GM18867 (cell line): ENCODE measurements at regions not wholly inside any gene's neighbourhood (a gene's known extent, or its start where the extent isn't known, plus 50 kb on each side); places are given as distances from the start of the nearest gene placed in this dataset.

Experiments
- ATAC-seq: cut with Tn5 transposase; IDR thresholded peaks from one replicate; pipeline ENCODE4 v1.9.1; 2021; ENCODE audit warnings: mild to moderate bottlenecking, moderate library complexity; ENCODE audit not compliant: unreplicated experiment

- ATAC-seq, result no peak
Measured at GRCh38 chr2:120912101-120912985, 176.7 kb downstream of the GLI2 start.

DNA sequence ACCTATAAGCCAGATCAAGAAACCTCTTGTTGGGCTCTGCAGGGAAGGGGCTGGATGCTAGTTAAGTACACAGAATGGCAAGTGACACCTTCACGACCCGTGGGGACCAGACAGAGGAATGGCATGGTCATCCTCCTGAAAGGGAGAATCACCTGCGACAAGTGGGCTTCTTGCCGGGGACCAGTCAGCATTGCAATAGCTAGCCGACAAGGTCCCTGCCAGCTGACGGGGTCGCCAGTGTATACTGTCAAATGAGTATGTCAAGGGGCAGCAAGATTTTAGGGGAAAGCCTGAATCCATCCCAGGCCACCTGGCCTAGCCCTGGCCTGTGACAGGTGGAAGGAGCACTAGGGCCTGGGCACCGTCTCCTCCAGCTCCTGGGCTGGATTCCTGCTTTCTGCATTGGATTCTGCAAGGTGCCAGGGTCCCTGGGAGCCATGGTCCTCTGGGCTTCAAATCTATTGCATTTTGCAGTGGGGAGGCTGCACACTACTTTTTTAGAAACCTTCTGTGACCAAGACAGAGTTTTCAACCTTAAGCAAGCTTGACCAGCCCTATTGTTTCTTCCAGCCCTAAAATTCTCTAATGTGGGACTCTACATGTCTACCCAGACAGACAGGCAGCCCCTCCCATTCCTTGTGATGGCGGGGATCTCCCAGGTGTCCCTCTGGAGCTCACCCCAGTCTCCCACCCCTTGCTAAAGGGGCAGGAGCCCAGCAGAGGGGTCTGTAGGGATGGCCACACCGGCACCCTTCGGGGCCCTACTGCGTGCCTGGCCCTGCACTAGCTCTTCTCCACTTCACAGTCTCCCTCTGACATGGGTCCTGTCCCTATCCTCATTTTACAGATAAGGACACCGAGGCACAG is 178.5 kb downstream of the GLI2 start:
- no peak for ATAC-seq

DNA sequence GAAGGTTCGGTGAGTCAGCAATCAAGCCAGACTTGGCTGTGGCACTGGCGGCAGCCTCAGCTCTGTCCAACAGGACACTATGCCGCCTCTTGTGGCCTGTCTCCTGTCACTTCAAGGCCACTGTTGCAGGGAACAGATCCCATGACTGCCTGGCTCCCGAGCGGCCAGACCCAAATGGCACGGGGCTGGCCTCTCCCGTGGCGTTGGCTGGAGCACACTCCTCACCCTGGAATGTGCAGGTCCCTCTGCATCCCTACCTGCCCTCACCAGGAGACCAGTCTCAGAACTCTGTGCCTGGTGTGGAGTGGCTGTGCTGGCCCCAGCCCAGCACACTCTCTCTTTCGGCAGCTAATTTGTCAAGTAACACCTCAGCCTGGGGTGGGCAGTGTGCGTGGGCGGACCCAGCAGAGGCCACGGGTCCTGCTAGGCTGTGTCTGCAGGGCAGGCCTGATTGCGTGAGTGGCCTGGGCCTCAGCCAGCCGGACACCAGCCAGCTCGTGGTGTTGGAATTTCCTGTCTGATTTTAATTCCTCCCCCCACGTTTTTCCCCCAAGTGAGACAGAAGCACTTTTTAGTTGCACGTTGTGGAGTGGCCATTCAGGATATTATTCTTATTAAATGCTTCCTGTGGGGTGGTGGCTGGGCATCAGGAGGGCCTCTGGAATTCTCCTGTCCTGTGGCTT is 179.3 kb downstream of the GLI2 start:
- ATAC-seq, result no peak

DNA sequence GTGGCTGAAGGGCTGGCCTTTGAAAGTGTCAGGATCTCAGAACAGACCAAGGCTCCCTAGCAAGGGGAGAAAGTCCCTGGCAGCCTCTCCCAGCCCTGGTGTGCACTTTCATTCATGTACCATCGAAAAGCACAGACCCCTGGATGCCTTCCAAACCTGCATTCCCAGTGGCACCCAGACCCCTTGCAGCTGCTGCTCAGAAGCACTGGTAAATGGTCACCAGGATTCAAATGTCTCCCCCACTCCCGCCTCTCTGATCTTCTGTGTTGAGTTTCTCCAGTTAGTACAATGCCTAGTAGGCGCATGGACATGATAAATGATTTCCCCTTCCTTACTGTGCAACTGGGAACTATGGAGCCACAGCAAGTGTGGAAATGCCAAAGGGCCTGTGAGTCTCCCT is 180.0 kb downstream of the GLI2 start:
- ATAC-seq, result no peak

DNA sequence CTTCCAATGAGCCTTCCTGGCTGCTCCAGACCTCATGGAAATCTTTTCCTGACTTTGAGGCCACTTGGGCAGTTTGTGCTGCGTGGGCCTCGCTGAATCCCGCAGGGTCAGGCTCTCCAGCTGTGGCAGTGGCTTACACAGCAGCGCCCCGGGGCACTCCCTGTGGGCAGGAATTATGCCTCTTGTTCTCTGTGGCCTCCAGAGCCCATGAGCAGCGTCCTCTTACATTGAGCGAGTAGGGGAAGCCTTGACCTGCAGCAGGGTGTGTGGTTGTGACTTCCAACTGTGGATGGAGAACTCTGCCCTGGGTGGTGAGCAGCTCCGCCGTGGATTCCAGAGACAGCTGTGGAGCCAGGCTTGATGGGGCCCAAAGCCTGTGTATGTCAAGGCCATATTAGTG is 180.8 kb downstream of the GLI2 start:
- no peak for ATAC-seq

- ATAC-seq, result no peak
Measured at GRCh38 chr2:120917886-120918285, 182.2 kb downstream of the GLI2 start.

DNA sequence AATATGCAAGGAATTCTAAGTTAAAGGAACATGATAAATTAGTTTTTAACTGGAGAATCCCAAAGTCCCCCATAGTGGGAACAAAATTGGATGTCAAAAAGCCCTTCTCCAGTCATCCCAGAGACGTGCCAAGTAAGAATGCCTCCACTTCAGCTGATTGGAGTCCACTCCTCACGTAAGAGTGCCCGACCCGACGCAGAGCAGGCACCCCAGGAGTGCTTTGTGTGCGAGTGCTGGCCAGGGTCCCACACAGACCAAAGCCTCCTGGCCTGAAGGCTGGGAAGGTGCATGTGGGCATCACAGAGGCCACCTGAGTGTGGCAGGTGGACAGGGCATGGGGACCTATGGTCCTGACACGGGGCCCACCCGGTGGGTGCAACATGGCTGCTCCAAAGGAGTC is 183.5 kb downstream of the GLI2 start:
- no peak for ATAC-seq

DNA sequence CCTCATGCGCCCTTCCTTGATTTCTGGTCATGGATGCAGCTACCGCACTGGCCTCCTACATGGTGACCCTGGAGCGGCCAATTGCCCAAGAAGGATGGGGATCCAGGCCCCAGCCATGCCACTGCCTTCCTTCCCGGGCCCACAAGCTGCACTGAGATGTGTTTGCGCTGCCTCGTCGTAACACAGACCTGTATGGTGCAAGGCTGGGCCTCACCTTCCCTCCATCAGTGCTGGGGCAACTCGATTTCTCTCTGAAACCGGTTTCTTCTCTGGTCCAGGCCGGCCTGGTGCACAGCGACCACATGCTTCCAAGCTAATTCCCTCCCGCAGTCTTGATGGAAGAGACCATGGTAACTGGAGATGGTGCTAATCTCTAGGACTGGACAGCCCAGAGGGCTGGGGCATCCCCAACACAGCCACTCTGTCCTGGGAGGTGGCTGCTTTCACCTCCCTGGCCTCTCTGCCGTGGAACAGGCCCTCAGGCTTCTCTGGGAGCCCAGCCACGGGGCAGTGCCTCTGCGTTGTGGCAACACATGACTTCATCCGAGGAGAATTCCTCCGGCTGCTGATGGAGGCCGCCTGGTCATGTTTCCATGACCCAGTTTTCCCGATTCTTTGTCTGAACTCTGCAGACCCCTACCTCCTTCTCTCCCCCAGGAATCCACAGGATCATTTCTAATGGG is 184.2 kb downstream of the GLI2 start:
- ATAC-seq, result no peak

- ATAC-seq, result no peak
Measured at GRCh38 chr2:120920454-120921148, 184.9 kb downstream of the GLI2 start.

DNA sequence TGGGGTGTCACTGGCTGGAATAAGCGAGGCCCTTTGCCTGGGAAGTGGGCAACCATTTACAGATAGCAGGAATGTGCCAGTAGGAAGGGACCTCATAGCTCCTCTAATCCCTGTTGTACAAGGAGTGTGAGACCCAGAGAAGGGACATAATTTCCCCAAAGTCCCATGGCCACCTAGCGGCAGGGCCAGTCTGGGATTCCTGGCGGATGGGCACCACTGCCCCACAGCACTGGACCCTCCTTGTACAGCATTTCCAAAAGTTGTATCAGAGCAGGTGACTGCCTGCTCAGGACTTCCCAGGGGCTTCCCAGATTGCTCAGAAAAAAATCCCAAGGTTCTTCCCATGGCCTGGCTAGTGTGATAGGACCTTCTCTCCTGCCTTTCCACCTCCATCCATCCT is 185.8 kb downstream of the GLI2 start:
- no peak for ATAC-seq

DNA sequence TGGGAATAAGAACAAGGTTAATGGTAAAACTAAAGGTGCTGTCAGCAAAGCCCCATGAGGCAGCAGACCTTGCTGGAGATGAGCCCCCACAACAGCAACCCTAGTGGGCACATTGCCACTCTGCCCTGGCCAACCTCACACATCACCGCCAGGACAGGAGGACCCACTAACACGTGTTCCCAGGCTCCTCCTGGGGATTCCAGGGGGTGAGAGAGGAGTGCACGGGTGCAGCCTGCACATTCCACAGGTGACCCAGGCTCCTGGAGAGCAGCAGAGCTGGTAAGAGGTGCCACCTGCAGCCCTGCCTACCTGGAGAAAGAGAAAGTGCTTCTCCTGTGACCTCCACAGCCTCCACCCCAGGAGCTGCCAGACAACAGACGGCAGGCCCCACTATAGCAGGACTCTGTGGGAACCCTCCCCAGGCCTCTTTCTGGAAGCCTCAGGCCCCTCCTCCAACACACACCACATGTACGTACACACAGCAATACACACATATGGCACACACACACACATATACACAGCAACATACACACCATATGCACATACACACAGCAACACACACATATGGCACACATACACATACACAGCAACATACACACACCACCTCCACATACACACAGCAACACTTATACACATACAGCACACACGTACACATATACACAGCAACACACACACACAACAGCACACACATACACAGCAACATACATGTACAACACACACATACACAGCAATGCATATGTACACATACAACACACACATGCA is 187.1 kb downstream of the GLI2 start:
- ATAC-seq, result no peak

DNA sequence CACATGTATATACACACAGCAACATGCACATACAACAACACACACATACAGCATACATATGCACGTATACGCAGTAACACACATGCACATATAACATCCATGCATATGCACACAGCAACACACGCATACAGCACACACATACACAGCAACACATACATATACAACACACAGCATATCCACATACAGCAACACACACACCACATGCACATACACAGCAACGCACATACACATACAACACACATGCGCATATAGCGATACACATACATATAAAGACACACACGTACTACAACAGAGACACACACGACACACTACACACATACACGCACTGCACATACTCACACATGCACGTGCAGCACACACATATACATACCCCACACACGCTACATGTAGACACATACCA is 187.8 kb downstream of the GLI2 start:
- ATAC-seq, result no peak

DNA sequence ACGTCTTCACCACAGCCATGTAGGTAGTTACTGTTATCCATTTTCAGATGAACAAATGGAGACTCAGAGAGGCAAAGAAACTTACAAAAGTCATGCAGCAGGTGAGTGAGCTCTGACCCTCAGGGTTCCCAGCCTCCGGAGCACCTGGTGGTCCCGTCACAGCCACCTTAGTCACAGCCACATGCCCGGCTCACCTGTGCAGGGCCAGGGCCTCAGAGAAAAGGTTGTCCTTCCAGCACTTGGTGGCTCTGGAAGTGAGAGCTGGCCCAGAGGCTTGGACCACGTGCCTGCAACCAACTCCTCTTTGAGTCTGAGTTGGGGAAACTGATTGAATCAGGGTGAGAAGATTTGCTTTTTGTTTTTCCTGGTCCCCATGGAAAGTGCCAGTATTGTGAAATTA is 189.3 kb downstream of the GLI2 start:
- ATAC-seq, result no peak

DNA sequence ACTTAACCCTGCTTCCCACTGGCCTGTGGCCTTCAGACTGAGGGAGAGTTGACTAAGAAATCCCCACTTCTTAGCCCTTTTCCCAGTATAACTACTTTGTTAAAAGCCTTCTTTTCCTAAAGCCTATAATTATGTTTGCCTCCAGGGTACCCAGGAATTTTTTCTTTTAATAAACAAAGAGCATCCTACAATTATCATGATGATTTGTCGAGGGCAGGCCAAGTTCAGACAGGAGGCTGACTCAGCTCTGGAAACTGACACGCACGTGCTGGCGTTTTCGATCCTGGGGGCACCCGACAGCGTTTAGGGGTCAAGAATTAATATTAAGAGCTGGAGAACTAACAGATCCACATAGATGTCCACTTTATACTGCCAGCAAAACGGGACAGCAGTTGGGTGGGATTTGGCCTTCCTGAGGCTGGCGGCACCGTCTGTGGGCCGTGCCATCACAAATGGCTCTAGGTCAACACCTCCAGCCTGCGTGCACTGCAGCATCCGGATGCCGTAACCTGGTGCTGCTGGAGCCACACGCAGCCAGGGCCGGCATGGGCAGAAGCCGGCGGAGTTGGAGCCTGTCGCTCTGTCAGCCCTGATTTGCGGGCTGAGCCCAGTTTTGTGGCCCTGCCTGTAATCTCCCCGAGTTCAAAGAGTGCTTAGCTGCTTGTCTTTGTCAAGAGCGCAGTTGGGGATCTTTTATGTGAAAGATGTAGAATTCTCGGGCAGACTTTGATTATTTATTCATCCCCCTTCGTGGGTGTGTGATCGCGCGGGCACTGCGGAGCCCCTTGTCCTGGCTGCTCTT is 191.0 kb downstream of the GLI2 start:
- no peak for ATAC-seq

DNA sequence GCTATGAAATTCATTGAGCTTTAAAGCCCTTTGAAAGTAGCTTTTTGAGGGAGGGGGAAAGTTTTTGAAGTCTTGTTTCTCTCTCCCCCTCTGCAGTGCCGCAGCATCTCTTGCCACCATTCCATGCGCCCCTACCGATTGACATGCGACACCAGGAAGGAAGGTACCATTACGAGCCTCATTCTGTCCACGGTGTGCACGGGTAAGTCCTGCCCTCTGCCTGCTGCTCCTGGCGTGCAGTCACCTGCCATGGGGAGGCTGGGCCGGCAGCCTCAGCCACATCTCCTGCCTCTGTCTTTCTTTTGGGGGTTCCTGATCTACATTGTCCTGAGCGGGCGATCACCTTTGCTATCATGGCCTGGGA is 191.6 kb downstream of the GLI2 start:
- no peak for ATAC-seq

- ATAC-seq, result no peak
Measured at GRCh38 chr2:120929829-120930228, 194.2 kb downstream of the GLI2 start.

DNA sequence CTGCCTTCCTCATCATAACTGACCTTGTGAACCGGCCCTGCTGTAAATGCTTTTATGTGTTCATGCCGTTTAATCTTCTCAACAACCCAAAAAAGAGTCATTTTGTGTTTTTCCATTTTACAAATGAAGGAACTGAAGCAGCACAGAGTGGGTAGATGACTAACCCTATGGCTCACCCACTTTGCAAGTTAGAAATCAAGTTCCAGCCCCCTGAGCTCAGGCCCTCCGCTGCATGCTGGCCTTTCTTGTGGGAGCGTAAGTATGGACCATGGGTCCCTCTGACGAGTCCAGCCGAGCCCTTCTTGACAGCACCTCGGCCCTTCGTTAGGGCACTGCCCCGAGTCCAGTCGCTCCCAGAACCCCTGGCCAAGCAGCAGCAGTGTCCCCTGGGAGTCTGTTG is 194.6 kb downstream of the GLI2 start:
- no peak for ATAC-seq

DNA sequence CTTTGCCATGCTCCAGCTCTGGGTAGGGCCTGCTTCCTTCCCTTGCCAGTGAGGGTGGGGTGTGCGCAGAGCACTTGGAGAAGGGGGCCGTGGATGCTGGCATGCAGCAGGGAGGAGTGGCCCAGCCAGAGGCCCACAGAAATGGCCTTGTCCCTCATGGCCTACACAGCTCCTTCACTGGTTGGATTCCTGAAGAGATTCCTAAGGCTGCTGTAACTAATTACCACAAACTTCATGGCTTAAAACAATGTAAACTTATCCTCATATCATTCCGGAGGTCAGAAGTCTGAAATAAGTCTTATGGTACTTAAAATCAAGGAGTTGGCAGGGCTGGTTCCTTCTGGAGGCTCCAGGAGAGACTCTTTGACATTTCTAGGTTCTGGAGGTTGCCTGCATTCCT is 195.2 kb downstream of the GLI2 start:
- no peak for ATAC-seq

DNA sequence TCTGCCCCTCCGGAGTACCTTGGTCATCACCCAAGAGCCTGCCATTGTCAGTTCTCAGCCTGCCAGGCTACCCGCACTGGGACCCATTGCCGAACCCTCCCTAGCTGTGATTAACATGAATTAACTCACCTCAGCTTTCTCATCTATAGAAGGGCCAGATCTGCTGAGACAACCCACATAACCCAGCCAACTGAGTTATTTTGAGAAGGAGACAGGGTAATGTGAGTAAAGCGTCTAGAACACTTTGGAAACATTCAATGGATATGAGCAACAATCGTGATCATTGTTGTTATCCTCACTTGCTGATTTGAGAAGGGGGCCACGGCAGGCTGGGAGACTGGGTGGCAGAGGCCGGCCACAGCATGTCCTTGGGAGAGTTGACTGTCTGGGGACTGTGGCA is 196.8 kb downstream of the GLI2 start:
- ATAC-seq, result no peak
